NT2/D1 (cell line): ENCODE measurements at regions not wholly inside any gene's neighbourhood (a gene's known extent, or its start where the extent isn't known, plus 50 kb on each side); places are given as distances from the start of the nearest gene placed in this dataset.

Experiments
- SUZ12 ChIP-seq: IDR thresholded peaks from 2 replicates; pipeline ENCODE4 v1.6.1; 2011; ENCODE audit not compliant: insufficient read length, insufficient read depth; ENCODE audit errors: extremely low read depth
- YY1 ChIP-seq: IDR thresholded peaks from 2 replicates; pipeline ENCODE4 v1.6.1; 2011; ENCODE audit not compliant: insufficient read length, insufficient read depth
- ZNF274 ChIP-seq: IDR thresholded peaks from 2 replicates; pipeline ENCODE4 v1.6.1; 2011; ENCODE audit warnings: mild to moderate bottlenecking, low read depth, low read length

GRCh38 chr11:100525635-100526034 is 161.5 kb upstream of the ARHGAP42 start:
- TF ChIP-seq ZNF274 (no peak), SUZ12 (no peak), YY1 (no peak)
